Prostate gland (tissue), 2 donors: ENCODE measurements at regions not wholly inside any gene's neighbourhood (a gene's known extent, or its start where the extent isn't known, plus 50 kb on each side); places are given as distances from the start of the nearest gene placed in this dataset.

Source experiments
- CTCF ChIP-seq, 4 experiments: fragments of 200-600 bp in 2 of 4; fragments of 450-650 bp in 2 of 4; sonication (generic) in 2 of 4; IDR thresholded peaks; 1 replicate in 3 of 4; 2 replicates in 1 of 4; pipeline ENCODE4 v1.5.1; 2016 to 2019; ENCODE audit warnings: antibody characterized with exemption in 4 of 4, mild to moderate bottlenecking in 2 of 4, moderate library complexity in 2 of 4
- POLR2A ChIP-seq: fragments of 450-650 bp; IDR thresholded peaks from one replicate; pipeline ENCODE4 v1.6.1; 2016; ENCODE audit warnings: antibody characterized with exemption, mild to moderate bottlenecking

DNA sequence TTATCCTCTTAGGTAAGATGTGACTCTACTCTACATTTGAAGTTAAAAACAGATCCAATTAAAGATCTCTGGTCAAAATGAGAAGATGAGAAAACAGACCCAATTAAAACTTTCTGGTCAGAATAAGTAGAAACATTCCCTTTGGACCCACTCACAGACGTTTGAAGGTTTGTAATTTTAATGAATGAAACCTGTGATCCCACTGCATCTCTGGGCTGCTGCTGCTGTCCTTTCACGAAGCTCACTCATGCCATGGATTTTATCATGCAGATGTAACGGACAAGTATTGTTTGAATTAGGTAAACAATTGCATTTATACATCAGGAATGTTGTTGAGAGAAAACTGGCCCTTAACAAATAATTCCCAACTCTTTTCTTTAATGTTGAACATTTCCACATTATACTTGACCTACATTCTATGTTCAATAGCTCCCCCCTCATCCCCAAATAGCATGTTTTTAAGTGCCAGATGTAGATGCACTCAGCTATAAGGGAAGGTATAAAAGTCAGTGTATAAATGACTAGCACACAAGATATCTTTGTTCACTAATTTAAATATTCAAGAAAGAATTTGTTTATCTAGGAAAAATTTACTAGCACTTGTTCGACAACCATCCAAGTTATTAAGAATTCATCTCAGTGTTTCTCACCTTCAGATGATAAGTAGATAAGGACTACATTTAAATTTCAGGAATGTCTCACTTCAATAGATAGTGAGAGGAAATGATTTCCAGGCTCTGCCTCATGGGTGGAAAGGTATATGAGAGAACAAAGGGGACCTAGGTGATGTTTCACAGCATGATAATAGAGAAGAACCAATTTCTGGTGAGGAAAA is 202.3 kb upstream of the LMNTD1 start:
- no peak for TF ChIP-seq POLR2A
- TF ChIP-seq CTCF (IDR thresholded peaks at IDR 0.05) = no peak
